Mesodermal cell (in vitro differentiated cells): ENCODE measurements at regions not wholly inside any gene's neighbourhood (a gene's known extent, or its start where the extent isn't known, plus 50 kb on each side); places are given as distances from the start of the nearest gene placed in this dataset.
"Not testable (repeated sequence)": the region's sequence is repeated elsewhere in the genome, so short reads cannot be mapped to it uniquely, and the experiment has no call there.

Source experiments
- H3K27ac ChIP-seq: 2 replicates; pipeline ENCODE4 v1.7.0; 2013; ENCODE audit warnings: mild to moderate bottlenecking, low read depth, low read length, moderate library complexity; ENCODE audit not compliant: severe bottlenecking
- H3K36me3 ChIP-seq: 2 replicates; pipeline ENCODE4 v1.7.1; 2013; ENCODE audit warnings: mild to moderate bottlenecking, low read length, moderate library complexity; ENCODE audit not compliant: control insufficient read depth, insufficient read depth
- H3K4me1 ChIP-seq: one replicate; pipeline ENCODE4 v1.7.1; 2013; ENCODE audit warnings: mild to moderate bottlenecking, low read length; ENCODE audit not compliant: insufficient read depth, control insufficient read depth, poor library complexity, severe bottlenecking
- H3K4me3 ChIP-seq: 2 replicates; pipeline ENCODE4 v1.7.0; 2013; ENCODE audit warnings: low read length, control low read depth, mild to moderate bottlenecking; ENCODE audit not compliant: insufficient read depth, poor library complexity, severe bottlenecking; ENCODE audit errors: extremely low read depth
- H3K9me3 ChIP-seq: 2 replicates; pipeline ENCODE4 v1.7.1; 2013; ENCODE audit warnings: mild to moderate bottlenecking, low read length, moderate library complexity; ENCODE audit not compliant: control insufficient read depth
- WGBS, 2 experiments: methylation state at CpG; one replicate each; pipeline ENCODE4 v1.1.5; 2013; ENCODE audit warnings: missing lambda C conversion rate in 2 of 2; ENCODE audit not compliant: insufficient coverage in 2 of 2; 5-methylcytosine and 5-hydroxymethylcytosine counted together

DNA sequence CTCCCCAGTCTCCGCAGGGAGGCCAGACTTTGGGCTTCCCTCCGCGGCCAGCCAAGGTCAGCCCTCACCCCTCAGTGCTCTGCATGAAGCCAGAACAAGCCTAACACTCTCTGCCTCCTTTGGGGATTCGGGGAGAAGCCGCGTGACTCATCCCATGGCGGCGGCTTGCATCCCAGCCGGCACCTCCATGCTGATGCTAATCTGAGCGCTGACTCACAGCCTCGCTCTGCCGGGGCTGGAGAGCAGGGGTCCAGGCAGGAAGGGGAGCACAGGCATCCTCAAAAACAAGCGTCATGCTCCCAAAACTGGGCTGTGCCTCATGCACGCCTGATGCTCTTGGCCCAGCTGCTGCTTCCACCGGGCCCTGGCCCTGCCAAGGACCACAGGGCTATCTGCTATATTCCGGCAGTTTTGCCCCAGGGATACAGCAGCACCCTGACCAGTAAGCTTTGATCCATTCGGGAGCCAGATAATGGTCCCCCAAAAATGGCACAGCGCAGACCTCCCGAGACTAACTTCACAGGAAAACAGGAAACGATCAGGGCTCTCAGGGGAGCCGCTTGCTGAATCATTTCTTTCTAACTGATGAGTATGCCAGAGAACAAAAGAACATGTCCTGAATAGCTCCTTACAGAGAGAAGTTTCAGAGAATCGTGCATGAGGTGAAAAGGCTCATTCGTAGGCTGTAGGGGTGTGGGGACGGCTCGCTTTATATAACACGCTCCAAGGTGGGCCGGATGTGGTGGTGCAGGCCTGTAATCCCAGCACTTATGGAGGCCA, 254.4 kb upstream of the USP9Y start:
- not testable (repeated sequence) for H3K9me3 ChIP-seq, H3K4me1 ChIP-seq, H3K36me3 ChIP-seq, H3K4me3 ChIP-seq
- peak overlapping the region; percentile 10 for H3K27ac ChIP-seq
- WGBS, 2 experiments, result 32 to 47% methylated on average over 2 to 6 of the region's 27 CpGs

DNA sequence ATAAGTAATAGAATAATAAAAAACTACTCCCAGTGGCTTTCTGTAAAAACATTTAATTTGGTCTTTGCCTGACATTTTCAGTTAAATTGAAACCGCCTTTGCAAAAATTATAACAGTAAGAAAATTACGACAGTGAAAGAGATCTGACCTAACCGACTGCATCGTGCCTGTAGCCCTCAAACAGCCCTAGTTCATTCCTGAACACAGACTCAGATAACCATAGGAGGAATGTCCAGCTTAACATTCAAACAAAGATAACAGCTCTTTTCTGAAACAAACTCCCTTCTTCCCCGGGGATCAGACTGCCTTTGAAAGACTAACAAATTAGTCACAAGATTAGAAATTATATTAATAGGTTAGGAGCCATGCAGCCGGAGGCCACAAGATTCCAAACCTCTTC, 252.5 kb upstream of the USP9Y start:
- not testable (repeated sequence) for H3K36me3 ChIP-seq, H3K4me3 ChIP-seq, H3K9me3 ChIP-seq, H3K4me1 ChIP-seq, H3K27ac ChIP-seq
- no CpG with 5 or more reads among the region's 6 CpGs for WGBS, 2 experiments

DNA sequence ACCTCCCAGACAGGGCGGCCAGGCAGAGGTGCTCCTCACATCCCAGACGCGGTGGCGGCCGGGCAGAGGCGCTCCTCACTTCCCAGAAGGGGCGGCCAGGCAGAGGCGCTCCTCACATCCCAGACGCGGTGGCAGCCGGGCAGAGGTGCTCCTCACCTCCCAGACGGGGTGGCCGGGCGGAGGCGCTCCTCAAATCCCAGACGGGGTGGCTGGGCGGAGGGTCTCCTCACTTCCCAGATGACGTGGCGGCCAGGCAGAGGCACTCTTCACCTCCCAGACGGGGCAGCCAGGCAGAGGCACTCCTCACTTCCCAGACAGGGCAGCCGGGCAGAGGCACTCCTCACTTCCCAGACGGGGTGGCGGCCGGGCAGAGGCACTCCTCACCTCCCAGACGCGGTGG, 247.7 kb upstream of the USP9Y start:
- not testable (repeated sequence) for H3K27ac ChIP-seq
- 95% methylated on average over 4 of the region's 26 CpGs; no CpG with 5 or more reads in 1 of the 2 experiments for WGBS, 2 experiments

DNA sequence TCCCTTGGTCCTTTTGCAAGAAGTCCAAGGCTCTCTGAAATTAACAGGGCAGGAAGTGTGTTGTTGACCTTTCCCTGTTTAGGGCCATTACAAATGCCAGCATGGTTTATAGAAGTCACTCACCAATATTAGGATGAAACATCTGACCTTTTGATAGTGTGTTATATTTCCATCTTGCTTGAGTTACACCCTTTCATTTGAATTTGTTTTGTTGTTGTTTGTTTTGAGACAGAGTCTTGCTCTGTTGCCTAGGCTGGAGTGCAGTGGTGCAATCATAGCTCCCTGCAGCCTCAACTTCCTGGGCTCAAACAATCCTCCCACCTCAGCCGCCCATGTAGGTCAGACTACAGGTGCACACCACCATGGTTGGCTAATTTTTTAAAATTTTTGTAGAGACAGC, 241.1 kb upstream of the USP9Y start:
- WGBS, 2 experiments, result no CpG with 5 or more reads among the region's 1 CpG
- no peaks in the 10 kb centered on the region for H3K36me3 ChIP-seq
- no peaks in the 10 kb centered on the region for H3K4me1 ChIP-seq
- no peaks in the 10 kb centered on the region for H3K9me3 ChIP-seq
- no peak overlapping the region for H3K4me3 ChIP-seq
- no peak overlapping the region for H3K27ac ChIP-seq

More for the DNA sequence above, 247.7 kb upstream of the USP9Y start:
- H3K9me3 ChIP-seq, H3K4me1 ChIP-seq, H3K36me3 ChIP-seq, H3K4me3 ChIP-seq: not testable (repeated sequence)

DNA sequence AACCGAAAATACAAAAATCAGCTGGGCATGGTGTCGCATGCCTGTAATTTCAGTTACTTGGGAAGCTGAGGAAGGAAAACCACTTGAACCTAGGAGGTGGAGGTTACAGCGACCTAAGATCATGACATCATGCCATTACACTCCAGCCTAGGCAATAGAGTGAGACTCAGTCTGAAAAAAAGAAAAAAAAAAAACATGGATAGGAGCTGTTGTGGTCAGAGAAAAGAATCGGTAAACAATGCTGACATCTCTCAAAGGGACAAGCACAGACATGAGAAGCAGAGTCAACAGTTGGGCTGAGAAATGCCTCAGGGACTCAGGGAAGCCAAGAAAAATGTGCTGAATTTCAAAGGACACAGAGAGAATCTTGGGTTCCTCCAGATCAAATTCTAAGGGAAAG, 236.9 kb upstream of the USP9Y start:
- Histone ChIP-seq H3K4me1 (no peaks in the 10 kb centered on the region), H3K27ac (no peak overlapping the region), H3K4me3 (no peak overlapping the region), H3K36me3 (no peaks in the 10 kb centered on the region), H3K9me3 (no peaks in the 10 kb centered on the region)
- 83% methylated on average over 1 of the region's 4 CpGs; no CpG with 5 or more reads in 1 of the 2 experiments for WGBS, 2 experiments

DNA sequence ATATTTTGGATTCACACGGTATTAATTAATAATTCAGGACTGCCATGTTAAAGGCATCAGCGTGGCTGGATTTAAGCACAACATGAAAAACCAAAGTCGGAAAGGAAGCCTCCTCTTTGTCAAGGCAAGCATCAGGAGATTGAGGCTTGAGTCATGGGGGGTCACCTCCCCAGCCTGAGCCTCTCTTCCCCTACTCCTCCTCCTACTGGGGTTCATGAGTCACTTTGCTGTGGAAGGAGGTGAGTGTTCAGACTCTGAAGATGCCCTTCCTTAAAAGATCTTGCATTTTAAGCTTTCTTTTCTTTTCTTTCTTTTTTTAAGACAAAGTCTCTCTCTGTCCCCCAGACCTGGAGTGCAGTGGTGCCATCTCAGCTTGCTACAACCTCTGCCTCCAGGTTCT, 235.3 kb upstream of the USP9Y start:
- no peak overlapping the region for H3K4me3 ChIP-seq
- 70% methylated on average over 2 to 3 of the region's 3 CpGs for WGBS, 2 experiments
- H3K27ac ChIP-seq, result no peak overlapping the region

DNA sequence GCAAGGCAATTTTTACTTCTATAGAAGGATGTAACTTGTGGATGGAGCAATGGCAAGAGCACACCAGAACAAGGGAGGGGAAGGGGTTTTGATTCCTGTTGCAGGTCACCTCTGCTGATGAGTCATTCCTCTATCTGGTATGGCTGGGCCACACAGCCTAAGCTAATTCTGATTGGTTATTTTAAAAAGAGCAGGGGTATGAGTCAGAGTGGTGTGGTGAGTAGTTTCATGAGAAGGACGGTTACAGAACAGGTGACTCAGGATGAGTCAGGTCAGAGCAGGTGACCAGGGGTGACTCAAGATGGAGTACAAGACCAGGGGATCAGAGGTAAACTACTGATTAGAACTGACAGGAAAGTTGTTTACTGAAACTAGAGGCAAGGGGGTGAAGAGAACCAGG, 231.9 kb upstream of the USP9Y start:
- Histone ChIP-seq H3K4me1 (no peaks in the 10 kb centered on the region), H3K4me3 (no peak overlapping the region), H3K9me3 (no peaks in the 10 kb centered on the region), H3K27ac (no peak overlapping the region), H3K36me3 (no peaks in the 10 kb centered on the region)
- 57 to 71% methylated on average over 1 of the region's 1 CpG for WGBS, 2 experiments

More for the DNA sequence above, 235.3 kb upstream of the USP9Y start:
- Histone ChIP-seq H3K9me3 (no peaks in the 10 kb centered on the region), H3K36me3 (no peaks in the 10 kb centered on the region), H3K4me1 (no peaks in the 10 kb centered on the region)

DNA sequence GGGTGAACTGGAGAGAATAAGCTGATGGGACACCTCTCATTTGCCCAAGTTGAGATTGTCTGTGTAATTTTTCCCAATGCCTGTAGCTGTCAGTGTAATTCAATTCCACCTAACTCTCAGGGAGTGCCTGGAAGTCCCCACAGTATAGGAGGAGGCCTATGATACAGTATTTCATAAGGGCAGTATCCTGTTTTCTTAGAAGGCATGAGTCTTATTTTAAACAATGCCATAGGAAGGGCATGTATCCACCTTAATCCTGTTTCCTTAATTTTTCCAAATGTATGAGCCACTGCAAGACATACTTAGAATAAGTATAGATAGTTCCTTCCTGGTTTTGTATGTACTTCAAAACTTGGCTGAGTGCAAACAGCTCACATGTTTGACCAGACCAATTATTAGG, 226.6 kb upstream of the USP9Y start:
- Histone ChIP-seq H3K4me1 (no peaks in the 10 kb centered on the region), H3K9me3 (no peaks in the 10 kb centered on the region), H3K36me3 (no peaks in the 10 kb centered on the region), H3K27ac (no peak overlapping the region), H3K4me3 (no peak overlapping the region)

DNA sequence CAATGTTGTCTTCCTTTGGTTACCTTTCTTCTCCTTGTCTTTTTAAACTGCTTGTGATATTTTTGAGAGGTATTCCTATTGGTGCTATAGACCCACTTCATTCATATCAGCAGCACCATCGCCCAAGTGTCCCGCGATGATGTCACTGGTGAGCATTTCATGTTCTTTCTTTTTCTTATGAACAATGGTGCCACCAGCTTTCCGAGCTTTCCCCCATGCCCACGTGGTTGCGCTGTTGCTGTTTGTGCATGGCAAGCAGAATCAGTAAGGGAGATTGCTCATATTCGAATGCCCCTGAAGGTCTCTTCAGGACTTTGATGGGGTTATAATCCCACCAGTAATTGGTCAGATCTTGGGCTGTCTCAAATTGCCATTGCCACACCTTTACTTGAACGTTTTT, 221.6 kb upstream of the USP9Y start:
- no peak overlapping the region for H3K4me3 ChIP-seq
- H3K9me3 ChIP-seq, result no peaks in the 10 kb centered on the region
- 60% methylated on average over 1 of the region's 8 CpGs; no CpG with 5 or more reads in 1 of the 2 experiments for WGBS, 2 experiments
- no peaks in the 10 kb centered on the region for H3K4me1 ChIP-seq
- no peaks in the 10 kb centered on the region for H3K36me3 ChIP-seq
- H3K27ac ChIP-seq, result no peak overlapping the region

DNA sequence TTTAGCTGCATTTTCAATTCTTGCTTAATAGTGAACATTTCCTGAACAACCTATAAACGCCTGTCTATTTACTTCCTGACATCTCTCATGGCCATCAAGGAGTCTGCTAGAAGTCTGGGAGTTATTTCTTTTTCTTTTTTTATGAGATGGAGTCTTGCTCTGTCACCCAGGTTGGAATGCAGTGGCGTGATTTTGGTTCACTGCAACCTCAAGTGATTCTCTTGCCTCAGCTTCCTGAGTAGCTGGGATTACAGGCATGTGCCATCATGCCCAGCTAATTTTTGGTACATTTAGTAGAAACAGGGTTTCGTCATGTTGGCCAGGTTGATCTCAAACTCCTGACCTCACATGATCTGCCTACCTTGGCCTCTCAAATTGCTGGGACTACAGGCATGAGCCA, 217.6 kb upstream of the USP9Y start:
- Histone ChIP-seq H3K36me3 (no peaks in the 10 kb centered on the region), H3K4me1 (no peaks in the 10 kb centered on the region), H3K27ac (no peak overlapping the region), H3K9me3 (no peaks in the 10 kb centered on the region), H3K4me3 (no peak overlapping the region)
- WGBS, 2 experiments, result 67% methylated on average over 1 of the region's 3 CpGs; no CpG with 5 or more reads in 1 of the 2 experiments

DNA sequence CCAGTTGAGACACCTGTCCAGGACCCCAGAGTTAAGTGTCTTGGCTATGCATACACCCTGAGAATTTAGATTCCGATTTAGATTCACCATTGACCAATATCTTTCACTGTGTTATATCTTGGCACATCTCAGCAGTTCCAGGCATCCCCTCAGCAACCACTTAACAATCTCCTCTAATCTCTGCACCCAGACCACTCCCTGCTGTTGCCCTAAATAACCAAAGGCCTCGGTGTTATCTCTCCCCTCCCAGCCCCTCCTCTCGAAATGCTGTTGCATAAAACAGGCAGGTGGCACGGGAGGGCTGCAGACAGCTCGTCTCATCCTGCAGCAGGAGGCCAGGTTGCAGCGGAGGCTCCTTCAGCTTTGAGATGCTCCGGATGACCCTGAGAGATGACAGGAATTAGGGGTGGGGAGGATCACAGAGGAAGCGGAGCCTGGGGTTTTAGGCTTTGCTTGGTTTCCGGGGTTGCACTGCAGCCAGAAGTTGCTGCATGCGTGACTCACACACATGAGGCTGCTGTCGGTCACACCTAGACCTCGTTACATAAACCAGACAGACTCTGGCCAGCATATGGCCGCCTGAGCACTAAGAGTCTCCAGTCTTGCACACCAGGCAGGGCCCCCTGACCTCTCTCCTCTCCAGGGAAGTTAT, 210.3 kb upstream of the USP9Y start:
- no peak overlapping the region for H3K4me3 ChIP-seq
- H3K4me1 ChIP-seq, result no peaks in the 10 kb centered on the region
- H3K27ac ChIP-seq, result no peak overlapping the region
- 80 to 100% methylated on average over 2 of the region's 13 CpGs for WGBS, 2 experiments
- H3K9me3 ChIP-seq, result peaks cover 5% of the 10 kb centered on the region
- no peaks in the 10 kb centered on the region for H3K36me3 ChIP-seq
